Putamen (tissue), 1 donor: ENCODE measurements at regions not wholly inside any gene's neighbourhood (a gene's known extent, or its start where the extent isn't known, plus 50 kb on each side); places are given as distances from the start of the nearest gene placed in this dataset.

Experiments
- DNase-seq: peaks from one replicate; pipeline ENCODE4 v3.0.0-alpha.2; 2016; ENCODE audit warnings: low spot score

GRCh38 chr4:63814171-63814964 lies 594.9 kb downstream of the TECRL start:
- no peak for DNase-seq

GRCh38 chr4:63799166-63799565 lies 610.1 kb downstream of the TECRL start:
- no peak for DNase-seq

GRCh38 chr4:63795301-63795700 lies 613.9 kb downstream of the TECRL start:
- no peak for DNase-seq

- DNase-seq, result no peak
These were observed 618.9 kb downstream of the TECRL start for GRCh38 chr4:63790377-63790776.

- peak; percentile 2 for DNase-seq
These were observed 621.0 kb downstream of the TECRL start for GRCh38 chr4:63788271-63788670.

- DNase-seq, result no peak
These were observed 621.9 kb downstream of the TECRL start for GRCh38 chr4:63787326-63787725.

GRCh38 chr4:63786171-63786570 lies 623.1 kb downstream of the TECRL start:
- no peak for DNase-seq

GRCh38 chr4:63784822-63785221 lies 624.4 kb downstream of the TECRL start:
- DNase-seq, result no peak

GRCh38 chr4:63777601-63778000 lies 631.6 kb downstream of the TECRL start:
- no peak for DNase-seq

GRCh38 chr4:63764400-63764799 lies 644.9 kb downstream of the TECRL start:
- DNase-seq, result no peak

GRCh38 chr4:63757929-63758328 lies 651.3 kb downstream of the TECRL start:
- DNase-seq, result no peak

- DNase-seq, result no peak
These were observed 666.4 kb downstream of the TECRL start for GRCh38 chr4:63742882-63743281.

GRCh38 chr4:63729519-63729918 lies 679.7 kb downstream of the TECRL start:
- DNase-seq, result no peak

GRCh38 chr4:63728480-63729177 lies 680.6 kb downstream of the TECRL start:
- no peak for DNase-seq

GRCh38 chr4:63717384-63717783 lies 691.9 kb downstream of the TECRL start:
- DNase-seq, result no peak

GRCh38 chr4:63708661-63709060 lies 700.6 kb downstream of the TECRL start:
- DNase-seq, result no peak

GRCh38 chr4:63700569-63700968 lies 708.7 kb downstream of the TECRL start:
- no peak for DNase-seq

- DNase-seq, result no peak
These were observed 715.9 kb downstream of the TECRL start for GRCh38 chr4:63693321-63693720.

GRCh38 chr4:63678358-63678931 lies 730.8 kb downstream of the TECRL start:
- DNase-seq, result no peak

GRCh38 chr4:63670735-63671134 lies 738.5 kb downstream of the TECRL start:
- DNase-seq, result no peak

GRCh38 chr4:63663870-63664269 lies 745.4 kb downstream of the TECRL start:
- no peak for DNase-seq

- no peak for DNase-seq
These were observed 764.9 kb downstream of the TECRL start for GRCh38 chr4:63644396-63644795.

GRCh38 chr4:63637270-63637669 lies 772.0 kb downstream of the TECRL start:
- DNase-seq, result no peak
